Muscle of leg (tissue), 3 donors: ENCODE measurements at regions not wholly inside any gene's neighbourhood (a gene's known extent, or its start where the extent isn't known, plus 50 kb on each side); places are given as distances from the start of the nearest gene placed in this dataset.
A peak's percentile ranks its signal among the peaks of the same experiment; 100 is the strongest.

Experiments
- DNase-seq: peaks from one replicate; pipeline ENCODE4 v3.0.0; 2013
- H3K27ac ChIP-seq: one replicate; pipeline ENCODE4 v1.5.1; 2013; ENCODE audit warnings: mild to moderate bottlenecking, low read length, control low read depth
- H3K27me3 ChIP-seq: one replicate; pipeline ENCODE4 v1.6.1; 2013; ENCODE audit warnings: low read length; ENCODE audit not compliant: control insufficient read depth, insufficient read depth
- H3K36me3 ChIP-seq: one replicate; pipeline ENCODE4 v1.6.1; 2013; ENCODE audit warnings: low read length; ENCODE audit not compliant: control insufficient read depth, insufficient read depth
- H3K4me1 ChIP-seq: one replicate; pipeline ENCODE4 v1.6.1; 2013; ENCODE audit warnings: low read length; ENCODE audit not compliant: control insufficient read depth, insufficient read depth
- H3K4me3 ChIP-seq: one replicate; pipeline ENCODE4 v1.5.1; 2013; ENCODE audit warnings: low read length, control low read depth
- H3K9me3 ChIP-seq: replicated peaks from 2 replicates; pipeline ENCODE4 v1.6.1; 2013; ENCODE audit warnings: low read depth, low read length; ENCODE audit not compliant: control insufficient read depth
- WGBS: methylation state at CpG from one replicate; pipeline ENCODE4 v1.1.5; 2013; ENCODE audit warnings: missing lambda C conversion rate; ENCODE audit not compliant: insufficient coverage; 5-methylcytosine and 5-hydroxymethylcytosine counted together

- Histone ChIP-seq H3K9me3 (no peaks in the 10 kb centered on the region), H3K4me3 (no peak overlapping the region), H3K27me3 (no peaks in the 10 kb centered on the region), H3K36me3 (no peaks in the 10 kb centered on the region), H3K27ac (peak overlapping the region; percentile 76), H3K4me1 (no peaks in the 10 kb centered on the region)
- DNase-seq: peak; percentile 82
- 28% methylated on average over 3 of the region's 3 CpGs for WGBS
These were observed 110.9 kb upstream of the ENPEP start for GRCh38 chr4:110364911-110365520.

GRCh38 chr4:110361921-110362320 lies 114.0 kb upstream of the ENPEP start:
- Histone ChIP-seq H3K4me1 (no peaks in the 10 kb centered on the region), H3K27ac (no peak overlapping the region), H3K36me3 (no peaks in the 10 kb centered on the region), H3K9me3 (no peaks in the 10 kb centered on the region), H3K4me3 (no peak overlapping the region), H3K27me3 (no peaks in the 10 kb centered on the region)
- 50% methylated on average over 1 of the region's 2 CpGs for WGBS
- peak; percentile 67 for DNase-seq

- no CpG with 5 or more reads among the region's 1 CpG for WGBS
- Histone ChIP-seq H3K36me3 (no peaks in the 10 kb centered on the region), H3K9me3 (no peaks in the 10 kb centered on the region), H3K4me1 (no peaks in the 10 kb centered on the region), H3K27ac (no peak overlapping the region), H3K27me3 (no peaks in the 10 kb centered on the region), H3K4me3 (no peak overlapping the region)
- DNase-seq: no peak
These were observed 116.9 kb upstream of the ENPEP start for GRCh38 chr4:110359076-110359475.

GRCh38 chr4:110357521-110357920 lies 118.4 kb upstream of the ENPEP start:
- Histone ChIP-seq H3K27me3 (no peaks in the 10 kb centered on the region), H3K9me3 (no peaks in the 10 kb centered on the region), H3K4me3 (no peak overlapping the region), H3K27ac (no peak overlapping the region), H3K4me1 (no peaks in the 10 kb centered on the region), H3K36me3 (no peaks in the 10 kb centered on the region)
- WGBS: 100% methylated on average over 2 of the region's 2 CpGs
- no peak for DNase-seq

GRCh38 chr4:110354460-110354859 lies 121.5 kb upstream of the ENPEP start:
- Histone ChIP-seq H3K27ac (no peak overlapping the region), H3K4me1 (no peaks in the 10 kb centered on the region), H3K27me3 (no peaks in the 10 kb centered on the region), H3K4me3 (no peak overlapping the region), H3K9me3 (no peaks in the 10 kb centered on the region), H3K36me3 (no peaks in the 10 kb centered on the region)
- DNase-seq: no peak
- 0% methylated on average over 1 of the region's 4 CpGs for WGBS

- H3K27ac ChIP-seq: no peak overlapping the region
- no peak for DNase-seq
- H3K9me3 ChIP-seq: no peaks in the 10 kb centered on the region
- no peak overlapping the region for H3K4me3 ChIP-seq
- H3K4me1 ChIP-seq: no peaks in the 10 kb centered on the region
- no peaks in the 10 kb centered on the region for H3K27me3 ChIP-seq
- 70% methylated on average over 2 of the region's 5 CpGs for WGBS
- no peaks in the 10 kb centered on the region for H3K36me3 ChIP-seq
These were observed 123.1 kb upstream of the ENPEP start for GRCh38 chr4:110352670-110353442.

- Histone ChIP-seq H3K27me3 (no peaks in the 10 kb centered on the region), H3K27ac (no peak overlapping the region), H3K4me1 (no peaks in the 10 kb centered on the region), H3K4me3 (no peak overlapping the region), H3K9me3 (no peaks in the 10 kb centered on the region), H3K36me3 (no peaks in the 10 kb centered on the region)
- WGBS: 20% methylated on average over 1 of the region's 3 CpGs
- DNase-seq: no peak
These were observed 127.1 kb upstream of the ENPEP start for GRCh38 chr4:110348711-110349383.

GRCh38 chr4:110347805-110348204 lies 128.2 kb upstream of the ENPEP start:
- H3K4me1 ChIP-seq: no peaks in the 10 kb centered on the region
- DNase-seq: no peak
- WGBS: 60% methylated on average over 1 of the region's 4 CpGs
- no peak overlapping the region for H3K4me3 ChIP-seq
- H3K36me3 ChIP-seq: no peaks in the 10 kb centered on the region
- no peaks in the 10 kb centered on the region for H3K27me3 ChIP-seq
- no peaks in the 10 kb centered on the region for H3K9me3 ChIP-seq
- H3K27ac ChIP-seq: no peak overlapping the region

GRCh38 chr4:110344165-110344564 lies 131.8 kb upstream of the ENPEP start:
- no peak overlapping the region for H3K4me3 ChIP-seq
- peak; percentile 46 for DNase-seq
- WGBS: 100% methylated on average over 1 of the region's 1 CpG

GRCh38 chr4:110343534-110343933 lies 132.4 kb upstream of the ENPEP start:
- no CpG with 5 or more reads among the region's 2 CpGs for WGBS
- Histone ChIP-seq H3K4me3 (no peak overlapping the region), H3K4me1 (no peaks in the 10 kb centered on the region)

More at GRCh38 chr4:110344165-110344564, 131.8 kb upstream of the ENPEP start:
- Histone ChIP-seq H3K36me3 (no peaks in the 10 kb centered on the region), H3K4me1 (no peaks in the 10 kb centered on the region), H3K9me3 (no peaks in the 10 kb centered on the region), H3K27me3 (no peaks in the 10 kb centered on the region), H3K27ac (no peak overlapping the region)

More at GRCh38 chr4:110343534-110343933, 132.4 kb upstream of the ENPEP start:
- no peak overlapping the region for H3K27ac ChIP-seq
- no peaks in the 10 kb centered on the region for H3K9me3 ChIP-seq
- no peak for DNase-seq
- H3K27me3 ChIP-seq: no peaks in the 10 kb centered on the region
- no peaks in the 10 kb centered on the region for H3K36me3 ChIP-seq
